Fibroblast of the aortic adventitia (primary cell): ENCODE measurements at regions not wholly inside any gene's neighbourhood (a gene's known extent, or its start where the extent isn't known, plus 50 kb on each side); places are given as distances from the start of the nearest gene placed in this dataset.

Experiments
- DNase-seq: peaks from one replicate; pipeline ENCODE4 v3.0.0-alpha.2; 2010; ENCODE audit warnings: low read depth
- H3K4me3 ChIP-seq: 2 replicates; pipeline ENCODE4 v1.5.1; 2011; ENCODE audit warnings: low read depth, mild to moderate bottlenecking, control low read depth, low read length, moderate library complexity
- CTCF ChIP-seq: IDR thresholded peaks from 2 replicates; pipeline ENCODE4 v1.5.1; 2011; ENCODE audit warnings: mild to moderate bottlenecking, low read length, control low read depth, inconsistent platforms; ENCODE audit not compliant: insufficient read depth

- no peak for TF ChIP-seq CTCF
- DNase-seq, result no peak
- H3K4me3 ChIP-seq, result no peak overlapping the region
These were observed 218.3 kb downstream of the TBXT start for GRCh38 chr6:165949324-165949723.

GRCh38 chr6:165944002-165944466 lies 223.6 kb downstream of the TBXT start:
- DNase-seq, result no peak
- no peak overlapping the region for H3K4me3 ChIP-seq
- TF ChIP-seq CTCF, result no peak

GRCh38 chr6:165941786-165942185 lies 225.9 kb downstream of the TBXT start:
- no peak for DNase-seq
- TF ChIP-seq CTCF, result no peak
- H3K4me3 ChIP-seq, result no peak overlapping the region

- DNase-seq, result no peak
- TF ChIP-seq CTCF, result no peak
- no peak overlapping the region for H3K4me3 ChIP-seq
These were observed 226.3 kb downstream of the TBXT start for GRCh38 chr6:165941249-165941775.

- TF ChIP-seq CTCF, result no peak
- DNase-seq, result no peak
- no peak overlapping the region for H3K4me3 ChIP-seq
These were observed 227.3 kb downstream of the TBXT start for GRCh38 chr6:165940366-165940765.

GRCh38 chr6:165939601-165940290 lies 227.9 kb downstream of the TBXT start:
- no peak overlapping the region for H3K4me3 ChIP-seq
- no peak for TF ChIP-seq CTCF
- DNase-seq, result no peak
